Lung (tissue), 11 donors: ENCODE measurements at regions not wholly inside any gene's neighbourhood (a gene's known extent, or its start where the extent isn't known, plus 50 kb on each side); places are given as distances from the start of the nearest gene placed in this dataset.

Source experiments
- ATAC-seq: fragments of 200-7000 bp; cut with Tn5 transposase; one replicate; pipeline ENCODE4 v1.9.1; 2020; ENCODE audit warnings: moderate number of reproducible peaks; ENCODE audit not compliant: insufficient read depth, low FRiP score
- DNase-seq, 3 donors: peaks; one replicate each; pipeline ENCODE4 v3.0.0-alpha.2; 2013 to 2017
- H3K27ac ChIP-seq, 2 donors: one replicate each; pipeline ENCODE4 v1.5.1; 2013; ENCODE audit warnings: mild to moderate bottlenecking in 2 of 2, moderate library complexity in 2 of 2, control low read depth in 1 of 2, inconsistent platforms in 1 of 2, low read depth in 1 of 2, low read length in 1 of 2
- H3K27me3 ChIP-seq, 3 donors: one replicate each; pipeline ENCODE4 v1.5.1; 2013; ENCODE audit warnings: low read length in 2 of 3; ENCODE audit not compliant: control insufficient read depth in 3 of 3, insufficient read depth in 3 of 3
- H3K36me3 ChIP-seq, 4 donors: one replicate each; pipeline ENCODE4 v1.5.1; 2013; ENCODE audit warnings: low read length in 4 of 4, mild to moderate bottlenecking in 1 of 4, moderate library complexity in 1 of 4; ENCODE audit not compliant: control insufficient read depth in 4 of 4, insufficient read depth in 4 of 4
- H3K4me1 ChIP-seq, 5 donors: one replicate each; pipeline ENCODE4 v1.5.1; 2013; ENCODE audit warnings: low read length in 5 of 5, mild to moderate bottlenecking in 2 of 5, moderate library complexity in 1 of 5; ENCODE audit not compliant: control insufficient read depth in 5 of 5, insufficient read depth in 5 of 5
- H3K4me3 ChIP-seq: one replicate; pipeline ENCODE4 v1.5.1; 2013; ENCODE audit warnings: mild to moderate bottlenecking, control low read depth, moderate library complexity
- H3K9ac ChIP-seq, 2 donors: one replicate each; pipeline ENCODE4 v1.5.1; 2013; ENCODE audit warnings: low read length in 2 of 2, control low read depth in 1 of 2; ENCODE audit not compliant: insufficient read depth in 1 of 2
- H3K9me3 ChIP-seq, 4 donors: one replicate each; pipeline ENCODE4 v1.5.1; 2013; ENCODE audit warnings: low read length in 3 of 4, mild to moderate bottlenecking in 1 of 4, moderate library complexity in 1 of 4; ENCODE audit not compliant: control insufficient read depth in 4 of 4, insufficient read depth in 3 of 4
- WGBS, 2 donors: extraction: QIAGEN DNeasy Blood & Tissue Kit; methylation state at CpG; one replicate each; pipeline ENCODE4 v1.1.7; 2013; 5-methylcytosine and 5-hydroxymethylcytosine counted together
- TF ChIP-seq, protein P1 (sequence below): IDR thresholded peaks from 2 replicates; pipeline ENCODE4 v1.5.1; 2012; ENCODE audit warnings: mild to moderate bottlenecking; ENCODE audit errors: control extremely low read depth, extremely low read depth
- donor health status: control.
- donor health status: control.
- donor health status: Bipolar disorder and iron deficiency.
- donor health status: healthy.
- donor health status: DM: yes; HTN: yes; CAD: no.

DNA sequence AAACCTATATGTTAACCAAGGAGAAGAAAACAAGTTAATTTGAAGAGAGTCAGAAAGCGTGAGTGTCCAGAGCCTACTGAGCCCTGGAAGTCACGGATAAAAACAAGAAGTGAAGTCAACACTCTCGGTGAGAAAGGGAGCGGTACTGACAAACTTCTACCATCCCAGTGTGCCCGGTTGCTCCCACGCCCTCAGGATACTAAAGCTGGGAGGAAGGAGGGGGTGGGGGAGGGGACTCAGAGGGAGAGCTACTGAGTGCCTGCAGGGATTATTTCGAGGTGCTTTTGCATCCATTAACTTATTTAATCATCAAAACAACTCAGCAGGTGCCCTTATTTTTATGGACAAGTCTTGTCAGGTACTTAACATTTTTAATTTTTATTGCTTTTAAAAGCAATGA is 166.2 kb downstream of the ZIC5 start:
- 64% methylated on average over 7 of the region's 7 CpGs for WGBS, 2 donors

DNA sequence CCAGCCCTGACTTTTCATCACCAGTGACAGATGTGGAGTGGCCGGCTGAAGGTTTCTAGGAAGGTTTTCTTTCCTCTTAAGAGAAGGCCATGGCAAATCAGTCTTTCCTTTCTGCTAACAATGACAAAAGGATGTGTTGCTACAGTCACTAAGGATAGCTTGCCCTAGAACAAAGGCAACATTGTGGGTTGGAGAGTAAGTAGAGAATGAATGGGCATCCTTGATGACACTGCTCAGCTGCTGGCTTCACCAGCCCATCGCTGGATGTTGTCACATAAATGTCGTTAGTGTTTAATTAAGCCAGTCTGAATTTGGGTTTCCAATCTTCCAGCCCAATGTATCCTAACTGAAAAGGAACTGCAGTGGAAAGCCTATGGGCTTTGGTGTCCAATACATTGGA is 168.4 kb downstream of the ZIC5 start:
- H3K4me1 ChIP-seq, result no peaks in the 10 kb centered on the region
- WGBS, 2 donors, result 92 to 95% methylated on average over 3 of the region's 3 CpGs

More for the DNA sequence above, 166.2 kb downstream of the ZIC5 start:
- Histone ChIP-seq H3K9me3 (peaks cover 0 to 4% (median 0%) of the 10 kb centered on the region in 4 donors), H3K27me3 (no peaks in the 10 kb centered on the region), H3K4me1 (no peaks in the 10 kb centered on the region), H3K36me3 (no peaks in the 10 kb centered on the region), H3K9ac (no peak overlapping the region), H3K4me3 (no peak overlapping the region), H3K27ac (no peak overlapping the region)
- DNase-seq, result no peak
- no peak for ATAC-seq
- TF ChIP-seq, protein P1, sequence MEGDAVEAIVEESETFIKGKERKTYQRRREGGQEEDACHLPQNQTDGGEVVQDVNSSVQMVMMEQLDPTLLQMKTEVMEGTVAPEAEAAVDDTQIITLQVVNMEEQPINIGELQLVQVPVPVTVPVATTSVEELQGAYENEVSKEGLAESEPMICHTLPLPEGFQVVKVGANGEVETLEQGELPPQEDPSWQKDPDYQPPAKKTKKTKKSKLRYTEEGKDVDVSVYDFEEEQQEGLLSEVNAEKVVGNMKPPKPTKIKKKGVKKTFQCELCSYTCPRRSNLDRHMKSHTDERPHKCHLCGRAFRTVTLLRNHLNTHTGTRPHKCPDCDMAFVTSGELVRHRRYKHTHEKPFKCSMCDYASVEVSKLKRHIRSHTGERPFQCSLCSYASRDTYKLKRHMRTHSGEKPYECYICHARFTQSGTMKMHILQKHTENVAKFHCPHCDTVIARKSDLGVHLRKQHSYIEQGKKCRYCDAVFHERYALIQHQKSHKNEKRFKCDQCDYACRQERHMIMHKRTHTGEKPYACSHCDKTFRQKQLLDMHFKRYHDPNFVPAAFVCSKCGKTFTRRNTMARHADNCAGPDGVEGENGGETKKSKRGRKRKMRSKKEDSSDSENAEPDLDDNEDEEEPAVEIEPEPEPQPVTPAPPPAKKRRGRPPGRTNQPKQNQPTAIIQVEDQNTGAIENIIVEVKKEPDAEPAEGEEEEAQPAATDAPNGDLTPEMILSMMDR, result no peak

DNA sequence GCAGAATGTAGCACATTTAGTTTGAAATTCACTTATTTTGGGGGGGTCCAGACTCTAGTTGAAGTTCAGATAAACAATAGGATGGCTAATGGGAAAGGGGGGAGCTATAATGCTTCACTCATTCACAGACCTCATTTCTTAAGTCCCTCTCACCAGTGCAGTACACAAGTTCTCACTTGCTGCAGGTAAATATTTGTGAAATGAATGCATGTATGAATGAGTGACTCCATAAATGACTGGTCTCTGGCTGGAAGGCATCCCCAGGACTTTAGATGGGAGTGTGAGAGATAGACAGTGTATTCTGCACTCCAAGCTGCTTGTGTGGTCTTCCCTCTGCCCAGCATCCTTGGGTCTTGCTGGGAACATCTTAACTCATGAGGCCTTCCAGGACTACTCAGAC is 169.2 kb downstream of the ZIC5 start:
- DNase-seq (no peak), ATAC-seq (no peak)
- TF ChIP-seq, protein P1, result no peak
- no peak overlapping the region for H3K27ac ChIP-seq
- H3K9me3 ChIP-seq, result peaks cover 0 to 3% (median 0%) of the 10 kb centered on the region in 4 donors
- H3K9ac ChIP-seq, result no peak overlapping the region
- no peak overlapping the region for H3K4me3 ChIP-seq
- H3K27me3 ChIP-seq, result no peaks in the 10 kb centered on the region
- no peaks in the 10 kb centered on the region for H3K4me1 ChIP-seq
- no peaks in the 10 kb centered on the region for H3K36me3 ChIP-seq

More for the DNA sequence above, 168.4 kb downstream of the ZIC5 start:
- TF ChIP-seq, protein P1, result no peak
- ATAC-seq (no peak), DNase-seq (no peak)
- H3K27ac ChIP-seq, result no peak overlapping the region
- H3K4me3 ChIP-seq, result no peak overlapping the region
- H3K9ac ChIP-seq, result no peak overlapping the region
- no peaks in the 10 kb centered on the region for H3K36me3 ChIP-seq
- H3K27me3 ChIP-seq, result no peaks in the 10 kb centered on the region
- peaks cover 0 to 3% (median 0%) of the 10 kb centered on the region in 4 donors for H3K9me3 ChIP-seq

DNA sequence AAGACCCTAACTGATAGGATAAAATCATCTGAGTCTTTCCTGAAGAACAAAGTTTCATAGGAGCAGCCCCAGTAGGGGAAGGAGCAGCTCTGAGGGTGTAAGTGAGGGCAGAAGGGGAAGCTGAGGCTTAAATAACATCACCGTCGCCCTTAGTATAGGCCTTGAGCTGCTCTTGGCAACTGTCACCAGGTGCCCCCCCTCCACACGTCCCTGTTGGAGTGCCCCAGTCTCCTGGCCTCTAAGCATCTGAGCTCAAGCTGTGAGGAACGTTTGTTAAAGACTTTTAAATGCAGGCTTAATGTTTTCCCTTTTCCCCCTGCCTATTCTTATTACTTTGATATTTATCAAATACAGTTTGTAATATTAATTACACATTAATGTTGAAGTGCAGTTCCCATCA is 170.6 kb downstream of the ZIC5 start:
- 53 to 65% methylated on average over 4 of the region's 4 CpGs for WGBS, 2 donors
- H3K4me1 ChIP-seq, result no peaks in the 10 kb centered on the region
- peaks cover 0 to 3% (median 0%) of the 10 kb centered on the region in 4 donors for H3K9me3 ChIP-seq
- no peaks in the 10 kb centered on the region for H3K36me3 ChIP-seq
- no peak overlapping the region for H3K4me3 ChIP-seq
- H3K27me3 ChIP-seq, result no peaks in the 10 kb centered on the region
- H3K27ac ChIP-seq, result no peak overlapping the region
- H3K9ac ChIP-seq, result no peak overlapping the region
- ATAC-seq (no peak), DNase-seq (no peak)
- TF ChIP-seq, protein P1, result no peak
